ENCODE measurements at regions not wholly inside any gene's neighbourhood (a gene's known extent, or its start where the extent isn't known, plus 50 kb on each side); places are given as distances from the start of the nearest gene placed in this dataset.

DNA sequence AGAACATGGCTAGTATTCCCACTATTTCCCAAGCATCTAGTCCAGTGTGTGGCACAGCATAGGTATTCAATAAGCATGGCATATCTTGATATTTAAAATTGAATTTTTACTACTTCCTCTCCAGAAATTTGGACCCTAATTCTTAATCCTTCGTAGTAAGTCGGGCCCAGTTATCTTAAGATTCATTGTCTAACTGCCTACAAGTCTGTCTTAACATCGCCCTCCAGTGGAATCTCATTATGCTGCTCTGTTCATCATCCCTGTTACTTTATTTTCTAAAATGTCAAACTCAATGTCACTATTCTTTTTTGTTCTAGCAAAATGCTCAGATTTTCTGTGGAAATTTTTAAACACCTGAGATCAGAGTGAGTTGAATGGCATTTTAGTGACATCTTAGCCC lies 606.2 kb downstream of the KLHL13 start:
- TF ChIP-seq, protein P1, sequence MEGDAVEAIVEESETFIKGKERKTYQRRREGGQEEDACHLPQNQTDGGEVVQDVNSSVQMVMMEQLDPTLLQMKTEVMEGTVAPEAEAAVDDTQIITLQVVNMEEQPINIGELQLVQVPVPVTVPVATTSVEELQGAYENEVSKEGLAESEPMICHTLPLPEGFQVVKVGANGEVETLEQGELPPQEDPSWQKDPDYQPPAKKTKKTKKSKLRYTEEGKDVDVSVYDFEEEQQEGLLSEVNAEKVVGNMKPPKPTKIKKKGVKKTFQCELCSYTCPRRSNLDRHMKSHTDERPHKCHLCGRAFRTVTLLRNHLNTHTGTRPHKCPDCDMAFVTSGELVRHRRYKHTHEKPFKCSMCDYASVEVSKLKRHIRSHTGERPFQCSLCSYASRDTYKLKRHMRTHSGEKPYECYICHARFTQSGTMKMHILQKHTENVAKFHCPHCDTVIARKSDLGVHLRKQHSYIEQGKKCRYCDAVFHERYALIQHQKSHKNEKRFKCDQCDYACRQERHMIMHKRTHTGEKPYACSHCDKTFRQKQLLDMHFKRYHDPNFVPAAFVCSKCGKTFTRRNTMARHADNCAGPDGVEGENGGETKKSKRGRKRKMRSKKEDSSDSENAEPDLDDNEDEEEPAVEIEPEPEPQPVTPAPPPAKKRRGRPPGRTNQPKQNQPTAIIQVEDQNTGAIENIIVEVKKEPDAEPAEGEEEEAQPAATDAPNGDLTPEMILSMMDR (IDR thresholded peaks at IDR 0.05; ENCODE audit: low read length) = no peak
- TF ChIP-seq EZH2phosphoT487 (IDR thresholded peaks at IDR 0.05; ENCODE audit: low read length) (no peak), EZH2 (optimal IDR thresholded peaks at IDR 0.05; ENCODE audit: low read depth, low read length) (no peak)
